M059J (cell line): ENCODE measurements at regions not wholly inside any gene's neighbourhood (a gene's known extent, or its start where the extent isn't known, plus 50 kb on each side); places are given as distances from the start of the nearest gene placed in this dataset.

ENCODE experiments used
- DNase-seq: peaks from one replicate; pipeline ENCODE4 v3.0.0-alpha.2; 2012; ENCODE audit warnings: low read depth

DNA sequence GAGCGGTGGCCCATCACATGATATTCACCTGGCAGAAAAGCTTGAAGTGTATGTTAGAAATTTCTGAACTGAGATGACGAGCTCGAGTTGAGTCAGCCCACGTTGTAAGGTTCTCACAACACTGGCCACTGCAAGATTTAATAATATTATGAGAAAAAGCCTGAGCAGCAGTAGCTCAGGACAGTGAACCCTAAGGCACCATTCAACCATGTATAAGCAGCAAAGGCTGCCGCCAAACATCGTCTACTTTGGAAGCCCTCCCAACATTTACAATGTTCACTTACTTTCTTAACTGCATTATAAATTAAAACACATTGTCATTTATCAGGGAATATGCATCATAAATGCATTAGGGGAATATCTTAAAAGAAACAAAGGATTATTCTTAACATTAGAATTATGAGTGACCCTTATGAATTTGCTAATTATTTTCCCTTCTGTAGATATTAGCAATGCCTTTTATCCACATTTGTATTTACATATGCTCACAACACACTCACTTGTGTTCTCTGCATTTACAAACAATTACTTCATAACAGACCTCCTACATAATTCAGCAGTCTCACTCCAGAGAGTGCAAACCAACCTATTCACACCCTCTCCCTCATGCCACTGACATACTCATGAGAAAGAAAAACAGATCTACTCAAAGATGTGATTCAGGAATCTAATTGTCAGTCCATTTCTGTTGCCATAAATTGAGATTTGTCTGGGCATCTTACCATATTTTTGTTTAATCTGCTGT, 57.7 kb upstream of the CARD18 start:
- DNase-seq: no peak

DNA sequence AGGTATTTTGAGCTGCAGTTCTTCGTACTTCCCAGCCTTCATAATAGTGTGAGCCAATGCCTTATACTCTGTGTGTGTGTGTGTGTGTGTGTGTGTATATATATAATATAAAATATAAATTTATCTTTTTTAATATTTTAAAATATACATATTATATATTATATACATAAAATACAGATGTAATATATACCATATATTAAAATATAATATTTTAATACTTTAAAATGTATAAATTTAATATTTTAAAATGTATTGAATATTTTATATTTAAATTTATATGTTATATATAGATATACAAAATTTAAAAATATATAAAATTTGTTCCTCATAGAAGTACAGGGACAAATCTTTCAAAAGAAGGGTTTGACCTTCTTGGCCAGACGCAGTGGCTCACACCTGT, 53.7 kb upstream of the CARD18 start:
- DNase-seq: no peak

DNA sequence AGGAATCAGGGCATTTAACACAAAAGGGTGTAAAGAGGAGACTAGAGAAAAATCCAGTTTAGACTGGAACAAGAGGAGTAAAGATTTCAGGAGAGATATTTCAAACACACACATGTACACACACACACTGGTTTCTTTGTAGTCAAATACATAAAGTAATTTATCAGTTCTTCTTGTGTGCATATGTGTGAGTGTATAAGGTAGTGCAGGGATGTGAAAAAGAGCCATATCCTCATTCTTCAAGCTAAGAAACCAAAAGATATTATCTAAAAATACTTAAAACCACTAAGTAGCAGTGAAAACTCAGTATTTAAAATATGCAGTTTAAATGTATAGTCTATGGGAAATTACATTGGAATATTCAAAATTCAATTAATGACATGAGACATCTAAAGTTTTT, 52.5 kb upstream of the CARD18 start:
- DNase-seq: no peak

DNA sequence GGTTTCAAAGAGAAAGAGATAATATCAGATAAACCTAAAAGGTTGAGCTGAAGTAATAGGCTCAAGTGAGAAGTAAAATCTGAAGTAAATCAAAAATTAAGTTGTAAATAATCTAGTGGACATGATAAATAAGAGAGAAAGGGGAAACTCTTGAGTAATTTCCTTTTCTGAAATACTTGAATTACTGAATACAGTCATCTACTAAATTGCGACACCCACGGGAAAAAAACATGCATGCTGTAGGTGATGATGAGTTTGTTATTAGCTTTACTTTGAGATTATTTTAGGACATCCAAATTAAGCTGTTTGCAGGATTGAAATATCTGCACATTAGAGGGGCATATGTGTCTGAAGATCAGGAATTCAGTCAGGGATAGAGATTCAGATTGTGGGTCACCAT, 50.0 kb upstream of the CARD18 start:
- DNase-seq: no peak
